ENCODE measurements at regions not wholly inside any gene's neighbourhood (a gene's known extent, or its start where the extent isn't known, plus 50 kb on each side); places are given as distances from the start of the nearest gene placed in this dataset.

DNA sequence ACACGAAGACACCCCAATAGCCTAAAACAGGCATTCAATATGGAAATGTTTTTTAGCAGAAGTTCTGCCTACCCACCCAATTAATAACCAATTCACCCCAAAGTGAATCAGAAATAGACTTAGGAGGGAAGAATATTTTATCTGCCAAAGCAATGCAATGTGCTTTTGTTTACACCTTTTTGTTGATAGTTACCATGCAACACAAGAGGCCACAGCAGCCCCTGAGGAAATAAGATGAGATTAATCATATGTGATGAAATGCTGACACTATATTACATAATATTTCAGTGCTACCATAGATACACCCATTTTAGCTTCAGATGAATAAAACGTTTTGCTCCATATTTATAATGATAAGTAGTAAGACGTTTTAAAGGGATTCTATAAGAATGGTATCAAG, 60.9 kb upstream of the RGS2 start:
- Histone ChIP-seq H3K9ac (ENCODE audit: low read length) (no peak overlapping the region), H2BK5ac (ENCODE audit: low read depth, low read length, poor library complexity) (no peak overlapping the region), H3K27ac (ENCODE audit: low read depth, low read length) (no peak overlapping the region), H3K4me1 (ENCODE audit: control insufficient read depth in 1 of 2, insufficient read depth in 2 of 2, low read length in 2 of 2) (no peaks in the 10 kb centered on the region), H3K27me3 (ENCODE audit: insufficient read depth, low read length) (no peaks in the 10 kb centered on the region), H3K79me2 (ENCODE audit: control insufficient read depth, insufficient read depth, low read length, poor library complexity) (no peaks in the 10 kb centered on the region), H3K4me2 (ENCODE audit: low read length) (no peak overlapping the region), H3K4ac (ENCODE audit: low read depth, low read length) (no peak overlapping the region), H2BK120ac (ENCODE audit: insufficient read depth, low read length, poor library complexity) (no peak overlapping the region), H2AFZ (ENCODE audit: insufficient read depth, low read length, poor library complexity) (no peak overlapping the region), H3K4me3 (ENCODE audit: low read depth, low read length) (no peak overlapping the region), H2BK12ac (ENCODE audit: low read length) (no peak overlapping the region), H2AK5ac (ENCODE audit: low read length) (no peak overlapping the region), H4K12ac (ENCODE audit: low read depth, low read length) (no peak overlapping the region), H4K91ac (ENCODE audit: low read depth, low read length) (no peak overlapping the region), H3K14ac (ENCODE audit: low read length) (no peak overlapping the region), H3K23ac (ENCODE audit: low read length) (no peak overlapping the region), H3K79me1 (ENCODE audit: low read length) (no peaks in the 10 kb centered on the region), H3K9me3 (ENCODE audit: insufficient read depth, low read depth, low read length) (no peaks in the 10 kb centered on the region), H3K18ac (ENCODE audit: low read length) (no peak overlapping the region), H4K8ac (ENCODE audit: low read depth, low read length) (no peak overlapping the region), H3K36me3 (ENCODE audit: control insufficient read depth in 1 of 2, insufficient read depth in 2 of 2, low read length in 2 of 2) (no peaks in the 10 kb centered on the region)
- WGBS (ENCODE audit: extremely low coverage, insufficient coverage, insufficient read length), result no CpG with 5 or more reads among the region's 3 CpGs
- DNase-seq, result peak in 1 of 2 donors; percentile 34

GRCh38 chr1:192749349-192749748, 59.5 kb upstream of the RGS2 start:
- Histone ChIP-seq H2BK5ac (ENCODE audit: low read depth, low read length, poor library complexity) (no peak overlapping the region), H3K4me3 (ENCODE audit: low read depth, low read length) (no peak overlapping the region), H3K79me1 (ENCODE audit: low read length) (no peaks in the 10 kb centered on the region), H2BK12ac (ENCODE audit: low read length) (no peak overlapping the region), H4K8ac (ENCODE audit: low read depth, low read length) (no peak overlapping the region), H3K4me2 (ENCODE audit: low read length) (no peak overlapping the region), H3K36me3 (ENCODE audit: control insufficient read depth in 1 of 2, insufficient read depth in 2 of 2, low read length in 2 of 2) (no peaks in the 10 kb centered on the region), H4K12ac (ENCODE audit: low read depth, low read length) (no peak overlapping the region), H4K91ac (ENCODE audit: low read depth, low read length) (no peak overlapping the region), H3K9me3 (ENCODE audit: insufficient read depth, low read depth, low read length) (no peaks in the 10 kb centered on the region), H2AK5ac (ENCODE audit: low read length) (no peak overlapping the region), H3K27me3 (ENCODE audit: insufficient read depth, low read length) (no peaks in the 10 kb centered on the region), H3K4ac (ENCODE audit: low read depth, low read length) (no peak overlapping the region), H3K4me1 (ENCODE audit: control insufficient read depth in 1 of 2, insufficient read depth in 2 of 2, low read length in 2 of 2) (no peaks in the 10 kb centered on the region), H3K18ac (ENCODE audit: low read length) (no peak overlapping the region), H3K9ac (ENCODE audit: low read length) (no peak overlapping the region), H3K14ac (ENCODE audit: low read length) (no peak overlapping the region), H3K23ac (ENCODE audit: low read length) (no peak overlapping the region), H3K79me2 (ENCODE audit: control insufficient read depth, insufficient read depth, low read length, poor library complexity) (no peaks in the 10 kb centered on the region), H2BK120ac (ENCODE audit: insufficient read depth, low read length, poor library complexity) (no peak overlapping the region), H3K27ac (ENCODE audit: low read depth, low read length) (no peak overlapping the region), H2AFZ (ENCODE audit: insufficient read depth, low read length, poor library complexity) (no peak overlapping the region)
- DNase-seq, result no peak

DNA sequence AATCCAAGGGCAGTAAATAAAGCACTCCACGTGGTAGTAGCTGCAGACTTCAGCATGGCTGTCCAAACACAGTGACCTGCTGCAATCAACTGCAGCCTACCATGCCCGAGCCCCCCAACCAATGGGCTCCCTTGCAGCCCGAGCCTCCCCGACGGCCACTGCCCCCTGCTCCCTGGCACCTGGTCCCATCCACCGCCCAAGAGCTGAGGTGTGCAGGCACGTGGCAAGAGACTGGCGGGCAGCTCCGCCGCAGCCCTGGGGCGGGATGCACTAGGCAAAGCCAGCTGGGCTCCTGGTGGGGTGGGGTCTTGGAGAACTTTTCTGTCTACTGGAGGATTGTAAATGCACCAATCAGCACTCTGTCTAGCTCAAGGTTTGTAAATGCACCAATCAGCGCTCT, 57.6 kb upstream of the RGS2 start:
- no peak overlapping the region for H3K4me3 ChIP-seq (ENCODE audit: low read depth, low read length)
- no peak overlapping the region for H3K4me2 ChIP-seq (ENCODE audit: low read length)
- H3K14ac ChIP-seq (ENCODE audit: low read length), result no peak overlapping the region
- no peaks in the 10 kb centered on the region for H3K79me2 ChIP-seq (ENCODE audit: control insufficient read depth, insufficient read depth, low read length, poor library complexity)
- H2AK5ac ChIP-seq (ENCODE audit: low read length), result no peak overlapping the region
- no peak overlapping the region for H3K9ac ChIP-seq (ENCODE audit: low read length)
- no peaks in the 10 kb centered on the region for H3K9me3 ChIP-seq (ENCODE audit: insufficient read depth, low read depth, low read length)
- H3K4me1 ChIP-seq (ENCODE audit: control insufficient read depth in 1 of 2, insufficient read depth in 2 of 2, low read length in 2 of 2), result no peaks in the 10 kb centered on the region
- H3K23ac ChIP-seq (ENCODE audit: low read length), result no peak overlapping the region
- no peak for DNase-seq
- H3K79me1 ChIP-seq (ENCODE audit: low read length), result no peaks in the 10 kb centered on the region
- no peak overlapping the region for H3K27ac ChIP-seq (ENCODE audit: low read depth, low read length)
- H3K18ac ChIP-seq (ENCODE audit: low read length), result no peak overlapping the region
- H3K36me3 ChIP-seq (ENCODE audit: control insufficient read depth in 1 of 2, insufficient read depth in 2 of 2, low read length in 2 of 2), result no peaks in the 10 kb centered on the region
- H4K91ac ChIP-seq (ENCODE audit: low read depth, low read length), result no peak overlapping the region
- no peak overlapping the region for H3K4ac ChIP-seq (ENCODE audit: low read depth, low read length)
- no peaks in the 10 kb centered on the region for H3K27me3 ChIP-seq (ENCODE audit: insufficient read depth, low read length)
- no peak overlapping the region for H2BK5ac ChIP-seq (ENCODE audit: low read depth, low read length, poor library complexity)
- no peak overlapping the region for H4K12ac ChIP-seq (ENCODE audit: low read depth, low read length)
- H2BK12ac ChIP-seq (ENCODE audit: low read length), result no peak overlapping the region
- no peak overlapping the region for H2AFZ ChIP-seq (ENCODE audit: insufficient read depth, low read length, poor library complexity)
- WGBS (ENCODE audit: extremely low coverage, insufficient coverage, insufficient read length), result no CpG with 5 or more reads among the region's 12 CpGs
- no peak overlapping the region for H2BK120ac ChIP-seq (ENCODE audit: insufficient read depth, low read length, poor library complexity)
- H4K8ac ChIP-seq (ENCODE audit: low read depth, low read length), result no peak overlapping the region

GRCh38 chr1:192756314-192756713, 52.5 kb upstream of the RGS2 start:
- H3K23ac ChIP-seq (ENCODE audit: low read length), result no peak overlapping the region
- H3K4me3 ChIP-seq (ENCODE audit: low read depth, low read length), result no peak overlapping the region
- H3K9me3 ChIP-seq (ENCODE audit: insufficient read depth, low read depth, low read length), result no peaks in the 10 kb centered on the region
- no peaks in the 10 kb centered on the region for H3K27me3 ChIP-seq (ENCODE audit: insufficient read depth, low read length)
- H2AFZ ChIP-seq (ENCODE audit: insufficient read depth, low read length, poor library complexity), result no peak overlapping the region
- H2BK5ac ChIP-seq (ENCODE audit: low read depth, low read length, poor library complexity), result no peak overlapping the region
- no peak overlapping the region for H2AK5ac ChIP-seq (ENCODE audit: low read length)
- no peak overlapping the region for H2BK12ac ChIP-seq (ENCODE audit: low read length)
- H3K9ac ChIP-seq (ENCODE audit: low read length), result no peak overlapping the region
- H3K18ac ChIP-seq (ENCODE audit: low read length), result no peak overlapping the region
- H3K4me2 ChIP-seq (ENCODE audit: low read length), result no peak overlapping the region
- H4K12ac ChIP-seq (ENCODE audit: low read depth, low read length), result no peak overlapping the region
- no CpG with 5 or more reads among the region's 4 CpGs for WGBS (ENCODE audit: extremely low coverage, insufficient coverage, insufficient read length)
- no peaks in the 10 kb centered on the region for H3K36me3 ChIP-seq (ENCODE audit: control insufficient read depth in 1 of 2, insufficient read depth in 2 of 2, low read length in 2 of 2)
- no peak overlapping the region for H2BK120ac ChIP-seq (ENCODE audit: insufficient read depth, low read length, poor library complexity)
- H3K4me1 ChIP-seq (ENCODE audit: control insufficient read depth in 1 of 2, insufficient read depth in 2 of 2, low read length in 2 of 2), result no peaks in the 10 kb centered on the region
- H3K79me2 ChIP-seq (ENCODE audit: control insufficient read depth, insufficient read depth, low read length, poor library complexity), result no peaks in the 10 kb centered on the region
- no peak overlapping the region for H4K8ac ChIP-seq (ENCODE audit: low read depth, low read length)
- no peaks in the 10 kb centered on the region for H3K79me1 ChIP-seq (ENCODE audit: low read length)
- no peak overlapping the region for H3K27ac ChIP-seq (ENCODE audit: low read depth, low read length)
- H3K4ac ChIP-seq (ENCODE audit: low read depth, low read length), result no peak overlapping the region
- no peak overlapping the region for H4K91ac ChIP-seq (ENCODE audit: low read depth, low read length)
- DNase-seq, result no peak
- no peak overlapping the region for H3K14ac ChIP-seq (ENCODE audit: low read length)

- H2BK120ac ChIP-seq (ENCODE audit: insufficient read depth, low read length, poor library complexity), result no peak overlapping the region
- no peaks in the 10 kb centered on the region for H3K4me1 ChIP-seq (ENCODE audit: control insufficient read depth in 1 of 2, insufficient read depth in 2 of 2, low read length in 2 of 2)
- no peak overlapping the region for H2BK5ac ChIP-seq (ENCODE audit: low read depth, low read length, poor library complexity)
- no peaks in the 10 kb centered on the region for H3K36me3 ChIP-seq (ENCODE audit: control insufficient read depth in 1 of 2, insufficient read depth in 2 of 2, low read length in 2 of 2)
- no peak overlapping the region for H3K4me3 ChIP-seq (ENCODE audit: low read depth, low read length)
- H3K18ac ChIP-seq (ENCODE audit: low read length), result no peak overlapping the region
- no peaks in the 10 kb centered on the region for H3K79me2 ChIP-seq (ENCODE audit: control insufficient read depth, insufficient read depth, low read length, poor library complexity)
- H3K4ac ChIP-seq (ENCODE audit: low read depth, low read length), result no peak overlapping the region
- WGBS (ENCODE audit: extremely low coverage, insufficient coverage, insufficient read length), result no CpG with 5 or more reads among the region's 2 CpGs
- no peaks in the 10 kb centered on the region for H3K79me1 ChIP-seq (ENCODE audit: low read length)
- H2AFZ ChIP-seq (ENCODE audit: insufficient read depth, low read length, poor library complexity), result no peak overlapping the region
- no peaks in the 10 kb centered on the region for H3K27me3 ChIP-seq (ENCODE audit: insufficient read depth, low read length)
- H4K12ac ChIP-seq (ENCODE audit: low read depth, low read length), result no peak overlapping the region
- no peak overlapping the region for H3K9ac ChIP-seq (ENCODE audit: low read length)
- no peak overlapping the region for H2BK12ac ChIP-seq (ENCODE audit: low read length)
- no peak overlapping the region for H3K23ac ChIP-seq (ENCODE audit: low read length)
- DNase-seq, result no peak
- no peak overlapping the region for H4K91ac ChIP-seq (ENCODE audit: low read depth, low read length)
- no peak overlapping the region for H3K27ac ChIP-seq (ENCODE audit: low read depth, low read length)
- H3K4me2 ChIP-seq (ENCODE audit: low read length), result no peak overlapping the region
- H2AK5ac ChIP-seq (ENCODE audit: low read length), result no peak overlapping the region
- no peaks in the 10 kb centered on the region for H3K9me3 ChIP-seq (ENCODE audit: insufficient read depth, low read depth, low read length)
- no peak overlapping the region for H3K14ac ChIP-seq (ENCODE audit: low read length)
- H4K8ac ChIP-seq (ENCODE audit: low read depth, low read length), result no peak overlapping the region
Measured at GRCh38 chr1:192756847-192757246, 52.0 kb upstream of the RGS2 start.
